SK-N-MC (cell line): ENCODE measurements at regions not wholly inside any gene's neighbourhood (a gene's known extent, or its start where the extent isn't known, plus 50 kb on each side); places are given as distances from the start of the nearest gene placed in this dataset.

Experiments
- EZH2 ChIP-seq: fragments of 200-600 bp; sonication (generic); IDR thresholded peaks from one replicate; pipeline ENCODE4 v1.6.1; 2017; ENCODE audit warnings: antibody characterized with exemption
- FOXP2 ChIP-seq: optimal IDR thresholded peaks from 2 replicates; pipeline ENCODE3; 2011; ENCODE audit warnings: mild to moderate bottlenecking, moderate library complexity; ENCODE audit not compliant: insufficient read depth; ENCODE audit errors: extremely low read length, control extremely low read depth
- POLR2AphosphoS5 ChIP-seq: IDR thresholded peaks from 2 replicates; pipeline ENCODE4 v1.6.1; 2012; ENCODE audit warnings: mild to moderate bottlenecking, low read depth, low read length, borderline replicate concordance

GRCh38 chr3:115248274-115248673 lies 101.2 kb upstream of the ZBTB20 start:
- TF ChIP-seq EZH2 (no peak), POLR2AphosphoS5 (no peak), FOXP2 (no peak)
